VCaP (cell line): ENCODE measurements at regions not wholly inside any gene's neighbourhood (a gene's known extent, or its start where the extent isn't known, plus 50 kb on each side); places are given as distances from the start of the nearest gene placed in this dataset.

Source experiments
- H3K27ac ChIP-seq: fragments of 450-650 bp; 2 replicates; pipeline ENCODE4 v1.5.1; 2017
- TF ChIP-seq, protein P1 (sequence below): fragments of 450-650 bp; conservative IDR thresholded peaks from 2 replicates; pipeline ENCODE4 v1.5.1; 2017; ENCODE audit warnings: mild to moderate bottlenecking, moderate library complexity

DNA sequence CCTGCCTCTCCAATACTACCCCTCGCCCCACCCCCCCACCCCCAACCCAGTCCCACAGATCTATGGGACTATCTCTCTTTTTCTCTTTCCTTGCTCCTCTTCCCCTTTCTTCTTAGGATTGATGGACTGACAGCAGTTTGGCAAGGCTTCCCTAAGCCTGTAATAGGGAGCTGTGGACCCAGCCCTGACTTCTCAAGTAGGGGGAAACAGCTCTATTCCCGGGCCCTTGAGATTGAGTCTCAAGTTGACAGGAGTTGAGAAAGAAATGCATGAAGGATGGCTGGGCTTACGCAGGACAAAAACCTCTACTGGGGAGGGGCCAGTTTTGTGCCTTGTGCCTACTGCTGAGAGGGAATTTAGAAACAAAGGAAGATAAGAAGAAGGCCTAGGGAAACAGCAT is 60.4 kb downstream of the SMUG1 start:
- TF ChIP-seq, protein P1, sequence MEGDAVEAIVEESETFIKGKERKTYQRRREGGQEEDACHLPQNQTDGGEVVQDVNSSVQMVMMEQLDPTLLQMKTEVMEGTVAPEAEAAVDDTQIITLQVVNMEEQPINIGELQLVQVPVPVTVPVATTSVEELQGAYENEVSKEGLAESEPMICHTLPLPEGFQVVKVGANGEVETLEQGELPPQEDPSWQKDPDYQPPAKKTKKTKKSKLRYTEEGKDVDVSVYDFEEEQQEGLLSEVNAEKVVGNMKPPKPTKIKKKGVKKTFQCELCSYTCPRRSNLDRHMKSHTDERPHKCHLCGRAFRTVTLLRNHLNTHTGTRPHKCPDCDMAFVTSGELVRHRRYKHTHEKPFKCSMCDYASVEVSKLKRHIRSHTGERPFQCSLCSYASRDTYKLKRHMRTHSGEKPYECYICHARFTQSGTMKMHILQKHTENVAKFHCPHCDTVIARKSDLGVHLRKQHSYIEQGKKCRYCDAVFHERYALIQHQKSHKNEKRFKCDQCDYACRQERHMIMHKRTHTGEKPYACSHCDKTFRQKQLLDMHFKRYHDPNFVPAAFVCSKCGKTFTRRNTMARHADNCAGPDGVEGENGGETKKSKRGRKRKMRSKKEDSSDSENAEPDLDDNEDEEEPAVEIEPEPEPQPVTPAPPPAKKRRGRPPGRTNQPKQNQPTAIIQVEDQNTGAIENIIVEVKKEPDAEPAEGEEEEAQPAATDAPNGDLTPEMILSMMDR = no peak
- H3K27ac ChIP-seq = no peak overlapping the region

DNA sequence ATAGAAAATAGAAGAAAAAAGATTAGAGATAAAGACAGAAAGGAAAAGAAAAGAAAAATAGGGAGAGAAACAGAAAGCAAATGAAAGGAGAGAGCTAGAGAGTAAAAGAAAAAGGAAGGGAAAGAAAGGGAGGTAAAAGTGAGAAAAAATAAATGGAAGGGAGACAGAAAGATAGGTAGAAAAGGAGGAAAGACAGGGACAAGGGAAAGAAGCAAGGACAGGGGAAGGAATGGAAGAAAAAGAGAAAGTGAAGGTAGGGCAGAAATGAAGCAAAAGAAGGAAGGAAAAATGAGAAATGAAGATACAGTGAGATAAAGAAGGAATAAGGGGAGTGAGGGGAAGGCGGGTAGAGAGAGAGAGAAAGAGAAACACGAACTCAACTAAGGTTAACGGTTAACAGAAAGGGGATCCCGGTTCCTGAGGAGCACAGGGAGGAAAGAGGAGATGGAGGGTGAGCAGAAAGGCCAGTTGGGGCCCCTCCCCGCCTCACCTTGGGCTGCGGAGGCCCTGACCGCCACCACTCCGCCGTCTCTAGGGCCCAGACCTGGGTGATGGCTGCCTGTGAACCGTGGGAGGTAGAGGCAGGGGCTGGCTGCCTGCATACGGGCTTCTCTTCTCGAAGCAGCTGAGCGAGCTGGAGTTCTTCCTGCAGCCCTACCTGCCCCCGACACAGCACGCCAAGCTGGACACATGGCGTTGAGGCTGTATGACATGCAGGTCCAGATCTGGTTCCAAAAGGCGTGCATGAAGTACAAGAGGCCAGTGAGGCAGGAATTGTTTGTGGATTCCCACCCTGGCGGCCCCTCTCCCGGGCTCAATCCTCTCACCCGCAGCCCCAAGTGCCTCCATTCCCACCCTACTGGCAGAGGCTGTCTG is 59.5 kb downstream of the SMUG1 start:
- TF ChIP-seq, protein P1 = no peak
- H3K27ac ChIP-seq = no peak overlapping the region
